B cell (primary cell): ENCODE measurements at regions not wholly inside any gene's neighbourhood (a gene's known extent, or its start where the extent isn't known, plus 50 kb on each side); places are given as distances from the start of the nearest gene placed in this dataset.

Source experiments
- ATAC-seq: fragments of 200-7000 bp; cut with Tn5 transposase; one replicate; pipeline ENCODE4 v1.10.0; 2021; ENCODE audit warnings: low read depth, mild to moderate bottlenecking, moderate number of reproducible peaks, moderate library complexity
- CTCF ChIA-PET: fragments of 350-600 bp; sonication (Branson Sonifier 250); formaldehyde crosslinking; loops from one replicate; lab custom pipeline; 2021; ENCODE audit warnings: antibody characterized with exemption, inconsistent platforms; lab: Charles Lee
- POLR2A ChIA-PET: fragments of 350-600 bp; sonication (Branson Sonifier 250); formaldehyde crosslinking; loops from one replicate; lab custom pipeline; 2021; ENCODE audit warnings: antibody characterized with exemption; lab: Charles Lee
- DNase-seq: peaks from one replicate; pipeline ENCODE4 v3.0.0; 2013
- H2AFZ ChIP-seq: 2 replicates; pipeline ENCODE4 v1.6.1; 2012; ENCODE audit warnings: mild to moderate bottlenecking, low read depth, low read length; ENCODE audit not compliant: insufficient read depth, poor library complexity, severe bottlenecking
- H3K27ac ChIP-seq, 2 donors: 1 replicate in 1 of 2; 2 replicates in 1 of 2; pipeline ENCODE4 v1.5.1; 2012 to 2013; ENCODE audit warnings: low read length in 2 of 2, mild to moderate bottlenecking in 2 of 2, moderate library complexity in 1 of 2
- H3K27me3 ChIP-seq, 4 experiments: fragments of 200-600 bp in 1 of 4; sonication (generic) in 1 of 4; replicated peaks in 1 of 4; 1 replicate in 2 of 4; 2 replicates in 2 of 4; pipeline versions ENCODE4 v1.6.1 to v1.7.0; 2013 to 2016; ENCODE audit warnings: low read length in 3 of 4, mild to moderate bottlenecking in 2 of 4, mixed read lengths in 1 of 4, moderate library complexity in 1 of 4; ENCODE audit not compliant: insufficient read depth in 4 of 4, control insufficient read depth in 3 of 4; ENCODE audit errors: control extremely low read depth in 1 of 4
- H3K36me3 ChIP-seq, 2 experiments: replicated peaks in 1 of 2; 1 replicate in 1 of 2; 2 replicates in 1 of 2; pipeline versions ENCODE4 v1.6.1 to v1.7.1; 2013; ENCODE audit warnings: low read length in 1 of 2; ENCODE audit not compliant: insufficient read depth in 2 of 2, control insufficient read depth in 1 of 2; ENCODE audit errors: control extremely low read depth in 1 of 2, extremely low read depth in 1 of 2
- H3K4me1 ChIP-seq, 2 donors: fragments of 200-600 bp in 1 of 2; sonication (generic) in 1 of 2; 1 replicate in 1 of 2; 2 replicates in 1 of 2; pipeline versions ENCODE4 v1.5.1 to v1.6.1; 2013 to 2017; ENCODE audit warnings: low read length in 2 of 2; ENCODE audit not compliant: control insufficient read depth in 2 of 2, insufficient read depth in 2 of 2
- H3K4me2 ChIP-seq: replicated peaks from 2 replicates; pipeline ENCODE3; 2012; ENCODE audit warnings: mild to moderate bottlenecking, low read depth, low read length; ENCODE audit not compliant: poor library complexity, severe bottlenecking
- H3K4me3 ChIP-seq, 5 experiments: fragments of 200-600 bp in 1 of 5; sonication (generic) in 1 of 5; 1 replicate in 3 of 5; 2 replicates in 2 of 5; pipeline versions ENCODE4 v1.5.1 to v1.7.0; 2011 to 2016; ENCODE audit warnings: low read length in 4 of 5, mild to moderate bottlenecking in 4 of 5, low read depth in 2 of 5, control low read depth in 1 of 5, moderate library complexity in 1 of 5; ENCODE audit not compliant: insufficient read depth in 1 of 5; ENCODE audit errors: control extremely low read depth in 1 of 5, extremely low read depth in 1 of 5
- H3K79me2 ChIP-seq: fragments of 200-600 bp; sonication (generic); one replicate; pipeline ENCODE4 v1.6.0; 2016; ENCODE audit warnings: low read length; ENCODE audit not compliant: control insufficient read depth, insufficient read depth
- H3K9ac ChIP-seq: fragments of 200-600 bp; sonication (generic); 2 replicates; pipeline ENCODE4 v1.6.1; 2017; ENCODE audit warnings: mild to moderate bottlenecking, low read length, moderate library complexity
- H3K9me3 ChIP-seq, 3 donors: one replicate each; pipeline versions ENCODE4 v1.6.1 to v1.7.1; 2013; ENCODE audit warnings: low read length in 2 of 3; ENCODE audit not compliant: control insufficient read depth in 2 of 3, insufficient read depth in 1 of 3; ENCODE audit errors: control extremely low read depth in 1 of 3
- H4K20me1 ChIP-seq: 2 replicates; pipeline ENCODE4 v1.6.0; 2012; ENCODE audit warnings: mild to moderate bottlenecking, low read length; ENCODE audit not compliant: insufficient read depth, control insufficient read depth, poor library complexity, severe bottlenecking
- H3K27ac Mint-ChIP-seq: one replicate; pipeline ENCODE4 v1.8.0; 2021; ENCODE audit warnings: mixed read lengths
- H3K27me3 Mint-ChIP-seq: one replicate; pipeline ENCODE4 v1.8.0; 2021; ENCODE audit warnings: mixed read lengths
- H3K4me1 Mint-ChIP-seq: one replicate; pipeline ENCODE4 v1.8.0; 2021; ENCODE audit warnings: mixed read lengths
- H3K4me3 Mint-ChIP-seq: one replicate; pipeline ENCODE4 v1.8.0; 2021; ENCODE audit warnings: mixed read lengths
- H3K9me3 Mint-ChIP-seq: one replicate; pipeline ENCODE4 v1.8.0; 2022; ENCODE audit warnings: mixed read lengths; ENCODE audit not compliant: insufficient read depth
- EZH2 ChIP-seq: IDR thresholded peaks from 2 replicates; pipeline ENCODE4 v1.6.1; 2012; ENCODE audit warnings: borderline replicate concordance, low read depth, mild to moderate bottlenecking, moderate library complexity, low read length; ENCODE audit not compliant: insufficient read depth, poor library complexity, severe bottlenecking
- WGBS: methylation state at CpG from one replicate; pipeline ENCODE4 v1.1.5; 2013; ENCODE audit warnings: missing lambda C conversion rate; ENCODE audit not compliant: insufficient coverage; 5-methylcytosine and 5-hydroxymethylcytosine counted together
- intact Hi-C: fragments of 100-400 bp; cut with micrococcal nuclease; formaldehyde crosslinking; loops from one replicate; pipeline ENCODE4 v1.10.0; 2022
- TF ChIP-seq, protein P1 (sequence below): fragments of 200-600 bp; IDR thresholded peaks from one replicate; pipeline ENCODE4 v1.8.0; 2022; ENCODE audit warnings: antibody characterized with exemption, mild to moderate bottlenecking

DNA sequence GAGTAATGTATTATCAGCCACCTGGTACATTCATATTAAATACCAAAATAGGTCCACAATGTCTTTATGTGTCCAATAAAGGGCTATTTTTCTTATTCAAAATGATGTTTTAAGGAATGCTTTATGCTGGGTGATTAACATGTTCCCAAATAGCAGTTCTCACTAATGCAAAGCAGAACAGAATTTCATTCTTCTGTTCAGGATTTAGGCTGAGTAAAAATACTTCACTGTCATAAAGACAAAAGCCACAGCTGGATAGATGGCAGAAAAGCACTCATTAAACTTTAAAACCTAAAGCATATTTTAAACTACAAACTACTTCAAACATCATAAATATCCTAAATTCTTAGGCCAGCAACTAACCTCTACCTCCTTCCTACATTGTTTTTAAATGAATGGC lies 244.0 kb downstream of the TMA16 start:
- no peaks in the 10 kb centered on the region for H3K9me3 Mint-ChIP-seq
- no peak overlapping the region for H3K4me2 ChIP-seq
- no peak overlapping the region for H2AFZ ChIP-seq
- H3K4me1 ChIP-seq, result no peaks in the 10 kb centered on the region
- H3K27me3 Mint-ChIP-seq, result no peaks in the 10 kb centered on the region
- no peak for DNase-seq
- H3K27ac ChIP-seq, result no peak overlapping the region
- TF ChIP-seq, protein P1, sequence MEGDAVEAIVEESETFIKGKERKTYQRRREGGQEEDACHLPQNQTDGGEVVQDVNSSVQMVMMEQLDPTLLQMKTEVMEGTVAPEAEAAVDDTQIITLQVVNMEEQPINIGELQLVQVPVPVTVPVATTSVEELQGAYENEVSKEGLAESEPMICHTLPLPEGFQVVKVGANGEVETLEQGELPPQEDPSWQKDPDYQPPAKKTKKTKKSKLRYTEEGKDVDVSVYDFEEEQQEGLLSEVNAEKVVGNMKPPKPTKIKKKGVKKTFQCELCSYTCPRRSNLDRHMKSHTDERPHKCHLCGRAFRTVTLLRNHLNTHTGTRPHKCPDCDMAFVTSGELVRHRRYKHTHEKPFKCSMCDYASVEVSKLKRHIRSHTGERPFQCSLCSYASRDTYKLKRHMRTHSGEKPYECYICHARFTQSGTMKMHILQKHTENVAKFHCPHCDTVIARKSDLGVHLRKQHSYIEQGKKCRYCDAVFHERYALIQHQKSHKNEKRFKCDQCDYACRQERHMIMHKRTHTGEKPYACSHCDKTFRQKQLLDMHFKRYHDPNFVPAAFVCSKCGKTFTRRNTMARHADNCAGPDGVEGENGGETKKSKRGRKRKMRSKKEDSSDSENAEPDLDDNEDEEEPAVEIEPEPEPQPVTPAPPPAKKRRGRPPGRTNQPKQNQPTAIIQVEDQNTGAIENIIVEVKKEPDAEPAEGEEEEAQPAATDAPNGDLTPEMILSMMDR, result no peak
- TF ChIP-seq EZH2, result no peak
- H3K9ac ChIP-seq, result no peak overlapping the region
- intact Hi-C loops, result loop anchor here (5.0 kb wide), 1 partner anchor 36 kb away; no protein-coding TSS in a partner anchor
- CTCF ChIA-PET, result no interaction called here
- H3K79me2 ChIP-seq, result no peaks in the 10 kb centered on the region
- no peak overlapping the region for H3K4me3 Mint-ChIP-seq
- H3K9me3 ChIP-seq, result peaks cover 0 to 1% (median 0%) of the 10 kb centered on the region in 3 donors
- no peaks in the 10 kb centered on the region for H4K20me1 ChIP-seq
- no peak overlapping the region for H3K27ac Mint-ChIP-seq
- ATAC-seq, result no peak
- H3K27me3 ChIP-seq, result no peaks in the 10 kb centered on the region
- POLR2A ChIA-PET, result no interaction called here
- no peak overlapping the region for H3K4me3 ChIP-seq
- H3K4me1 Mint-ChIP-seq, result no peaks in the 10 kb centered on the region
- no peaks in the 10 kb centered on the region for H3K36me3 ChIP-seq

- Mint-ChIP-seq H3K27me3 (peaks cover 5% of the 10 kb centered on the region), H3K4me3 (no peak overlapping the region), H3K9me3 (no peaks in the 10 kb centered on the region), H3K4me1 (peaks cover 5% of the 10 kb centered on the region), H3K27ac (no peak overlapping the region)
- H3K9ac ChIP-seq, result no peak overlapping the region
- no peak overlapping the region for H3K27ac ChIP-seq
- intact Hi-C loops, result no loop called here
- DNase-seq (peak; percentile 6), ATAC-seq (no peak)
- H3K4me2 ChIP-seq, result no peak overlapping the region
- 0% methylated on average over 1 of the region's 4 CpGs for WGBS
- no peaks in the 10 kb centered on the region for H3K27me3 ChIP-seq
- no peak overlapping the region for H3K4me3 ChIP-seq
- CTCF ChIA-PET, result interaction anchor here (1.2 to 1.7 kb wide), 2 partner anchors 11 to 197 kb away, joined by 5 to 8 read pairs; no protein-coding TSS in a partner anchor
- H3K9me3 ChIP-seq, result no peaks in the 10 kb centered on the region
- TF ChIP-seq EZH2, result no peak
- TF ChIP-seq, protein P1, result no peak
- H3K36me3 ChIP-seq, result no peaks in the 10 kb centered on the region
- H3K4me1 ChIP-seq, result peaks cover 0 to 8% of the 10 kb centered on the region in 2 donors
- no peak overlapping the region for H2AFZ ChIP-seq
- no peaks in the 10 kb centered on the region for H4K20me1 ChIP-seq
- no peaks in the 10 kb centered on the region for H3K79me2 ChIP-seq
- POLR2A ChIA-PET, result no interaction called here
Measured at GRCh38 chr4:163744861-163745260, 250.4 kb downstream of the TMA16 start.
